ENCODE measurements at regions not wholly inside any gene's neighbourhood (a gene's known extent, or its start where the extent isn't known, plus 50 kb on each side); places are given as distances from the start of the nearest gene placed in this dataset.

- FAIRE-seq = no peak
Observed at GRCh38 chr5:101942321-101942882, 353.7 kb downstream of the SLCO4C1 start.

GRCh38 chr5:101937041-101937440, 359.0 kb downstream of the SLCO4C1 start:
- DNase-seq (ENCODE audit: insufficient read length, low spot score) (no peak), FAIRE-seq (no peak)

More at GRCh38 chr5:101942321-101942882, 353.7 kb downstream of the SLCO4C1 start:
- no peak for DNase-seq (ENCODE audit: insufficient read length, low spot score)

- FAIRE-seq (no peak), DNase-seq (ENCODE audit: insufficient read length, low spot score) (no peak)
Observed at GRCh38 chr5:101935086-101935485, 361.0 kb downstream of the SLCO4C1 start.

- no peak for FAIRE-seq
Observed at GRCh38 chr5:101932599-101932998, 363.5 kb downstream of the SLCO4C1 start.

GRCh38 chr5:101929628-101930027, 366.5 kb downstream of the SLCO4C1 start:
- FAIRE-seq (no peak), DNase-seq (ENCODE audit: insufficient read length, low spot score) (no peak)

More at GRCh38 chr5:101932599-101932998, 363.5 kb downstream of the SLCO4C1 start:
- DNase-seq (ENCODE audit: insufficient read length, low spot score) = no peak

- DNase-seq (ENCODE audit: insufficient read length, low spot score) (no peak), FAIRE-seq (no peak)
Observed at GRCh38 chr5:101917166-101917565, 378.9 kb downstream of the SLCO4C1 start.

GRCh38 chr5:101915554-101915953, 380.5 kb downstream of the SLCO4C1 start:
- DNase-seq (ENCODE audit: insufficient read length, low spot score) = no peak
- FAIRE-seq = no peak

GRCh38 chr5:101904736-101905135, 391.3 kb downstream of the SLCO4C1 start:
- no peak for FAIRE-seq
- no peak for DNase-seq (ENCODE audit: insufficient read length, low spot score)

- DNase-seq (ENCODE audit: insufficient read length, low spot score) = no peak
- FAIRE-seq = no peak
Observed at GRCh38 chr5:101897914-101898313, 398.2 kb downstream of the SLCO4C1 start.

GRCh38 chr5:101894985-101895384, 401.1 kb downstream of the SLCO4C1 start:
- DNase-seq (ENCODE audit: insufficient read length, low spot score) (no peak), FAIRE-seq (no peak)

- no peak for DNase-seq (ENCODE audit: insufficient read length, low spot score)
- FAIRE-seq = no peak
Observed at GRCh38 chr5:101878190-101878589, 417.9 kb downstream of the SLCO4C1 start.

GRCh38 chr5:101877451-101877850, 418.6 kb downstream of the SLCO4C1 start:
- DNase-seq (ENCODE audit: insufficient read length, low spot score) = no peak
- no peak for FAIRE-seq

GRCh38 chr5:101866473-101866872, 429.6 kb downstream of the SLCO4C1 start:
- no peak for DNase-seq (ENCODE audit: insufficient read length, low spot score)
- no peak for FAIRE-seq

GRCh38 chr5:101860563-101860962, 435.5 kb downstream of the SLCO4C1 start:
- DNase-seq (ENCODE audit: insufficient read length, low spot score) (no peak), FAIRE-seq (no peak)

GRCh38 chr5:101860145-101860544, 435.9 kb downstream of the SLCO4C1 start:
- DNase-seq (ENCODE audit: insufficient read length, low spot score) (no peak), FAIRE-seq (no peak)

GRCh38 chr5:101846496-101846895, 449.6 kb downstream of the SLCO4C1 start:
- no peak for FAIRE-seq
- no peak for DNase-seq (ENCODE audit: insufficient read length, low spot score)

GRCh38 chr5:101843055-101843454, 453.0 kb downstream of the SLCO4C1 start:
- DNase-seq (ENCODE audit: insufficient read length, low spot score) (no peak), FAIRE-seq (no peak)

GRCh38 chr5:101838435-101838834, 457.6 kb downstream of the SLCO4C1 start:
- DNase-seq (ENCODE audit: insufficient read length, low spot score) = no peak
- FAIRE-seq = no peak

- FAIRE-seq (no peak), DNase-seq (ENCODE audit: insufficient read length, low spot score) (no peak)
Observed at GRCh38 chr5:101829255-101829654, 466.8 kb downstream of the SLCO4C1 start.

GRCh38 chr5:101811466-101811865, 484.6 kb downstream of the SLCO4C1 start:
- FAIRE-seq (no peak), DNase-seq (ENCODE audit: insufficient read length, low spot score) (no peak)

GRCh38 chr5:101806410-101806809, 489.7 kb downstream of the SLCO4C1 start:
- FAIRE-seq = no peak
- DNase-seq (ENCODE audit: insufficient read length, low spot score) = no peak

GRCh38 chr5:101796427-101796826, 499.7 kb downstream of the SLCO4C1 start:
- no peak for FAIRE-seq

GRCh38 chr5:101788797-101789196, 507.3 kb downstream of the SLCO4C1 start:
- FAIRE-seq = no peak
- no peak for DNase-seq (ENCODE audit: insufficient read length, low spot score)

More at GRCh38 chr5:101796427-101796826, 499.7 kb downstream of the SLCO4C1 start:
- DNase-seq (ENCODE audit: insufficient read length, low spot score) = no peak
